NCI-H526 (cell line): ENCODE measurements at regions not wholly inside any gene's neighbourhood (a gene's known extent, or its start where the extent isn't known, plus 50 kb on each side); places are given as distances from the start of the nearest gene placed in this dataset.

ENCODE experiments used
- DNase-seq, 2 experiments: peaks; one replicate each; lab custom pipeline; 2025; lab: John Stamatoyannopoulos, UW

GRCh38 chr14:31943861-31944255 lies 133.2 kb upstream of the ARHGAP5 start:
- no peak for DNase-seq

- peak; percentile 4 to 36 for DNase-seq
Observed at GRCh38 chr14:31944256-31945073, 132.6 kb upstream of the ARHGAP5 start.

DNA sequence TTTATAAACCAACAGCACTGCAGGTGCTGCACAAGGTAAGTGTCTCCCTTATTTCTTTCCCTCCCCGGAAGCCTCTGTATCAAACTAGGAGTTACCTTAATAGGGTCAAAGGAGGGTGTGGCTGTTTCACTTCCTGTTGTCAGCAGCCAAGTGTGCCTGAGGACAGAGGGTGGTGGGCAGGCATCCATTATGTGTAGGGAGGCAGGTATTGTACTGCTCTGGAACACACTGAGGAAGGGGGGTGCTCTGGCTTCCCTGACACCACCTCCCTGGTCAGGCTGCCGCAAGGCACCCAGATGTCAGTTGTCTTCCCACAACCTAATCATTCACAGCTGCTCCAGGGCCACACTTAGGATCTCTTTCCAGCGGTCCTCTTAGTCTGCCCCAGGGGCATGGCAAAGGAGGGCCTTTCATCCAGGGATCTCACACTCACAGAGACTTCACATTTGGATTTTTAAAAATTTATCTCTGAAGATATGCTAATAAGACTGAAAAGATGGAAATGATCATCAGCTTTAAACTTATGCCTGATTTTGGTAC lies 132.0 kb upstream of the ARHGAP5 start:
- peak; percentile 16 to 20 for DNase-seq

- DNase-seq: no peak
Observed at GRCh38 chr14:31945701-31946100, 131.4 kb upstream of the ARHGAP5 start.

- DNase-seq: no peak
Observed at GRCh38 chr14:31947076-31947475, 130.0 kb upstream of the ARHGAP5 start.

GRCh38 chr14:31947680-31948595 lies 129.2 kb upstream of the ARHGAP5 start:
- no peak for DNase-seq

GRCh38 chr14:31949709-31950108 lies 127.4 kb upstream of the ARHGAP5 start:
- no peak for DNase-seq

GRCh38 chr14:31950331-31950730 lies 126.8 kb upstream of the ARHGAP5 start:
- no peak for DNase-seq

GRCh38 chr14:31950764-31951637 lies 126.1 kb upstream of the ARHGAP5 start:
- peak in 1 of 2 experiments; percentile 20 for DNase-seq

GRCh38 chr14:31951638-31951964 lies 125.5 kb upstream of the ARHGAP5 start:
- no peak for DNase-seq

- no peak for DNase-seq
Observed at GRCh38 chr14:31952573-31952972, 124.5 kb upstream of the ARHGAP5 start.

- DNase-seq: no peak
Observed at GRCh38 chr14:31953210-31953609, 123.9 kb upstream of the ARHGAP5 start.

DNA sequence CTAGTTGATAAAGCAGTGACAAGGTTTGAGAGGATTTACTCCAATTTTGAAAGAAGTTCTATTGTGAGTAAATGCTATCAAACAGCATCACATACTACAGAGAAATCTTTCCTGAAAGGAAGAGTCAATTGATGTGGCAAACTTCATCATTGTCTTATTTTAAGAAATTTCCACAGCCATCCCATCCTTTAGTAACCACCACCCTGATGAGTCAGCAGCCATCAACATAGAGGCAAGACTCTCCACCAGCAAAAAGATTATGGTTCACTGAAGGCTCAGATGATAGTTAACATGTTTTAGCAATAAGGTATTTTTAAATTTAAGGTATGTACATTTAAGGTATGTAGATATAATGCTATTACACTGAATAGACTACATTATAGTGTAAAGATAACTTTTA lies 122.1 kb upstream of the ARHGAP5 start:
- no peak for DNase-seq

DNA sequence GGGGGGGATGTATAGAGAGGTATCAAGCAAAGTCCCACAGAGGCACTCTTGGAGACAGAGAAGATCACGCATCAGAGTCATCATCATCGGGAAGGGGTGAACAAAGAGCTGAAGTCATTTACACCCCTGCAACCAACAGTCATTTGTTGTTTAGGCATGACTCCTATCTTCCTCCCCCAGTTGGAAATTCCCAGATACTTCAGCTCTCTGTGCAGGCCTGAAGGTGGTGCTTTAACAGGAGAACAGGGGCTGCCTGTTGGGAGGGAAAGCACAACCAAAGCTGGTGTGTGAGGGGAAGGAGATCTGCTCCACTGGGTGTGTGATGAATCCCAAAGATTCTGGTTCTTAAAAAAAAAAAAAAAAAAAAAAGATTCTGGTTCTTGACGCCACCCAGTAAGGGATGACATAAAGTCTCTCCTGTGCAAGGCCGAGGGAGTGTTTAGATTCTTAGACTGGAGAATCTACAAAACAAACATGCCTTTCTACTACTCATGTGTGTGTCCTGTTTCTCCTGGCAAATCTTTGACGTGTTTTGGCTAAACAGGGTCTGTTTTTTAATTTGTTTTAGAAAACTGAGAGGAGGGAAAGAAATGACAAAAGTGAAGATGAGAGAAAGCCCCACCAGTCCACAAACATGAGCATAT lies 121.0 kb upstream of the ARHGAP5 start:
- DNase-seq: no peak

GRCh38 chr14:31957565-31957964 lies 119.5 kb upstream of the ARHGAP5 start:
- no peak for DNase-seq

DNA sequence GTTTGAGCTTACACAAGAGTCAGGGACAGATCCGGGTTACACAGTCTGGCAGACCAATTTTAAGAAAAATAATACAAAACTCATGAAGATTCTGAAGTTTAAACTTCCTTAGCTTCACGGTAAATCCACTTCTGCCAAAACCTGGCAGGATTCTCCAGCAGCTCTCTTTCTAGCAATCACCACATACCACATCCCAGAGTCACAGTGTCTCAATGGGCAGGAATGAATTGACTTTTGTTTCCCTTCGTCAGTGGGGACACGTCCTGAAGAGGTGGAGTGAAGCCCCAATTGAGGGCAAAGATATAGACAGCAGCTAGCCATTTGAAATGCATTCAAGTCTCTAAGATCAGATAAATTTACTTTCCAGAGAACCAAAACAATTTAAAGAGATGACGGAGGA lies 117.1 kb upstream of the ARHGAP5 start:
- DNase-seq: no peak

DNA sequence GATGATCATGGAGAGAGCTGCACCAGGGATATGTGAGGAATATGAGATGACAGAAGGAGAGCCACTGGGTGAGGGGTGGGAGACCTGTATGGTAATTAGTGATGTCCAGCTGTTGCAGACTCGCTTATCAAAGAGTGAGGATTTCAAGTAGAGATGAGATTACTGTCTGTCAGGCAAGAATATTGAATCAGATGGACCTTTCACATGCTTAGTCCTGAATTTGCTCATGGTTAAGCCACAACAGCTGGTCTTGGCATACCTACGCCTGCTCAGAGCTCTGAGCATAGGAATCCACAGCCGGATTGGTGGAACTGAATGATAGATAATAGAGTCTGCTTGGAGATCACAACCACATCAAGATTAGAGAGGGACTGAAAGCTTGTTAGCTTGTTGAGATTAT lies 115.2 kb upstream of the ARHGAP5 start:
- no peak for DNase-seq

- no peak for DNase-seq
Observed at GRCh38 chr14:31962920-31963319, 114.2 kb upstream of the ARHGAP5 start.

DNA sequence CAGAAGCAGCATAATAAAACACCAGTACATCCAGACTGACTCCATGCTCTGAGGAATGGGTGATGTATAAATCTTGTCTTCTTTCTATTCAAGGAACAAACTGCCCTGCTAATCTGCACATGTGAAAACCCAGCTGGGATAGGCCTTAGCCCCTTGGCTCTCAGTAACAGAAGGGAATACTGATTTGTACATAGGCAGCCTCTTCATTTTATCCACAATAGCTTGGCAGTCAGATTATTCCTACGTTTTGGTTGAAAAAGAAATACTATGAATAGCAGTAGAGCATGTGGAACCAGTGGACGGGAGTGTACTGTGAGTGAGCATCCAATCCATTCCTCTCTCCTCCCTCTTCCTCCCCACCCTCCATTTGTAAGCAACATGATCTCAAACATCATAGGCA lies 113.5 kb upstream of the ARHGAP5 start:
- no peak for DNase-seq

- DNase-seq: no peak
Observed at GRCh38 chr14:31964490-31964889, 112.6 kb upstream of the ARHGAP5 start.

GRCh38 chr14:31965071-31965734 lies 111.9 kb upstream of the ARHGAP5 start:
- no peak for DNase-seq
